Activated CD8-positive, alpha-beta memory T cell treated with anti-CD3 and anti-CD28 coated beads, Interleukin-2, amount 10 ng/mL, durations not matched to agents 7 days and 5 days (primary cell): ENCODE measurements at regions not wholly inside any gene's neighbourhood (a gene's known extent, or its start where the extent isn't known, plus 50 kb on each side); places are given as distances from the start of the nearest gene placed in this dataset.

Source experiments
- ATAC-seq: fragments of 150-1000 bp; cut with Tn5 transposase; one replicate; pipeline ENCODE4 v1.10.0; 2021; ENCODE audit warnings: moderate library complexity
- CTCF ChIA-PET: fragments of 350-600 bp; sonication (Branson Sonifier 250); formaldehyde crosslinking; loops from one replicate; lab custom pipeline; 2021; ENCODE audit warnings: antibody characterized with exemption; lab: Charles Lee
- DNase-seq: peaks from one replicate; pipeline ENCODE4 v3.0.0-alpha.2; 2020
- H3K27ac Mint-ChIP-seq: one replicate; pipeline ENCODE4 v1.8.0; 2021; ENCODE audit warnings: mild to moderate bottlenecking, mixed read lengths
- H3K27me3 Mint-ChIP-seq: one replicate; pipeline ENCODE4 v1.8.0; 2021; ENCODE audit warnings: mixed read lengths
- H3K36me3 Mint-ChIP-seq: one replicate; pipeline ENCODE4 v1.8.0; 2021; ENCODE audit warnings: mild to moderate bottlenecking, mixed read lengths
- H3K4me1 Mint-ChIP-seq: one replicate; pipeline ENCODE4 v1.8.0; 2021; ENCODE audit warnings: mixed read lengths
- H3K4me3 Mint-ChIP-seq: one replicate; pipeline ENCODE4 v1.8.0; 2021; ENCODE audit warnings: mild to moderate bottlenecking, moderate library complexity, mixed read lengths
- H3K9me3 Mint-ChIP-seq: one replicate; pipeline ENCODE4 v1.8.0; 2022; ENCODE audit warnings: low read depth, mixed read lengths

DNA sequence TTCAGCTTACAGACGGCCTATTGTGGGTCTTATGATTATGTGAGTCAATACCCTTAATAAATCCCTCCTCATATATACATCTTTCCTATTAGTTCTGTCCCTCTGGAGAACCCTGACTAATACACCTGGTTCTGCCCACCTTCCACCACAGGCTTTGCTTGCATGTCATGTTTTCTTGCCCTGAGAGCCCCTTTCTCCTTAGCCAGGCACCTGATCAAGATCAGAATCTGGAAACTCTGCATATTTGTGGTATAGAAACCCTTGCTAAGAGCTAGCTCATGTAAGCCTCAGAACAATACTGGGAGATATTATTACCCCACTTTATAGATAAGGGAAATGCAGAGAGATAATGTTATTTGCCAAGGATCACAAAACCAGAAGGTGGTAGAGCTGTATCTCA, 52.9 kb upstream of the JDP2 start:
- Mint-ChIP-seq H3K27me3 (peaks cover 31% of the 10 kb centered on the region), H3K4me1 (no peaks in the 10 kb centered on the region), H3K9me3 (no peaks in the 10 kb centered on the region), H3K27ac (no peak overlapping the region), H3K4me3 (no peak overlapping the region), H3K36me3 (no peaks in the 10 kb centered on the region)
- ATAC-seq (no peak), DNase-seq (no peak)
- CTCF ChIA-PET: no interaction called here

DNA sequence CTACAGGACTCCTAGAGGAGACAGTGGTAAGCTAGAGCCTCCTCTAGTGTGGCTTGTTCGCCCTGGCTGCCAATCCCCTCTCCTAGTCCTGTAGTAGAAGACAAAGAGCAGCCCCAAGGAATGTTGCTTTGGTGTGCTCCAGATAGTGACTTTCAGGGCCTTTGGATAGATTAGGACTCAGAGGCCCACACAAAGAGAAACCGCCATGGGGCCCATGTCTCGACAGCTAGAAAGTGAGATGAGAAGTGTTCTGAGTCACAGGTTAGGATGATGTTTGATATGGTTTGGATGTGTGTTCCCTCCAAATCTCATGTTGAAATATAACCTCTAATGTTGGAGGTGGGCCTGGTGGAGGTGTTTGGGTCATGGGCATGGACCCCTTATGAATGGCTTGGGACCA, 51.8 kb upstream of the JDP2 start:
- Mint-ChIP-seq H3K9me3 (no peaks in the 10 kb centered on the region), H3K4me1 (no peaks in the 10 kb centered on the region), H3K27me3 (peaks cover 28% of the 10 kb centered on the region), H3K27ac (no peak overlapping the region), H3K36me3 (no peaks in the 10 kb centered on the region), H3K4me3 (no peak overlapping the region)
- DNase-seq: no peak
- ATAC-seq: no peak
- CTCF ChIA-PET: no interaction called here
